Caco-2 (cell line): ENCODE measurements at regions not wholly inside any gene's neighbourhood (a gene's known extent, or its start where the extent isn't known, plus 50 kb on each side); places are given as distances from the start of the nearest gene placed in this dataset.

Source experiments
- BruUV-seq: library from RNA; stranded (reverse); fragments of 400-500 nt; replicated peaks from 2 replicates; lab custom pipeline; 2021; lab: Mats Ljungman, UMichigan
- CTCF ChIA-PET: fragments of 300-600 bp; sonication (Branson Sonifier 250); formaldehyde crosslinking; loops from one replicate; lab custom pipeline; 2022; ENCODE audit warnings: antibody characterized with exemption; lab: Charles Lee
- POLR2A ChIA-PET: fragments of 300-600 bp; sonication (Branson Sonifier 250); formaldehyde crosslinking; loops from one replicate; lab custom pipeline; 2022; ENCODE audit warnings: antibody characterized with exemption; lab: Charles Lee
- DNase-seq, 2 experiments: peaks; one replicate each; pipeline versions ENCODE4 v3.0.0 to v3.0.0-alpha.2; 2020 to 2022
- H3K27me3 ChIP-seq: replicated peaks from 2 replicates; pipeline ENCODE4 v1.6.0; 2011; ENCODE audit warnings: low read length; ENCODE audit not compliant: control insufficient read depth, insufficient read depth
- H3K36me3 ChIP-seq: 2 replicates; pipeline ENCODE4 v1.5.1; 2011; ENCODE audit warnings: low read length; ENCODE audit not compliant: control insufficient read depth, insufficient read depth
- H3K4me1 ChIP-seq: fragments of 250-450 bp; sonication (Bioruptor Pico); 2 replicates; pipeline ENCODE4 v1.5.1; 2020; ENCODE audit warnings: mild to moderate bottlenecking
- H3K4me3 ChIP-seq: 2 replicates; pipeline ENCODE4 v1.5.1; 2011; ENCODE audit warnings: low read depth, mild to moderate bottlenecking, control low read depth, low read length
- H3K9me3 ChIP-seq: fragments of 250-450 bp; sonication (Bioruptor Pico); 2 replicates; pipeline ENCODE4 v1.5.1; 2020; ENCODE audit warnings: mild to moderate bottlenecking, moderate library complexity
- H3K27ac Mint-ChIP-seq: one replicate; pipeline ENCODE4 v1.8.0; 2022; ENCODE audit warnings: mixed read lengths; ENCODE audit not compliant: unreplicated experiment
- H3K27me3 Mint-ChIP-seq: one replicate; pipeline ENCODE4 v1.8.0; 2022; ENCODE audit warnings: mixed read lengths; ENCODE audit not compliant: insufficient read depth, unreplicated experiment
- H3K36me3 Mint-ChIP-seq: one replicate; pipeline ENCODE4 v1.8.0; 2022; ENCODE audit warnings: mild to moderate bottlenecking, mixed read lengths; ENCODE audit not compliant: insufficient read depth, unreplicated experiment
- H3K4me1 Mint-ChIP-seq: one replicate; pipeline ENCODE4 v1.8.0; 2022; ENCODE audit warnings: low read depth, mixed read lengths; ENCODE audit not compliant: unreplicated experiment
- H3K4me3 Mint-ChIP-seq: one replicate; pipeline ENCODE4 v1.8.0; 2022; ENCODE audit warnings: mild to moderate bottlenecking, moderate library complexity, mixed read lengths; ENCODE audit not compliant: unreplicated experiment
- H3K9me3 Mint-ChIP-seq: one replicate; pipeline ENCODE4 v1.8.0; 2022; ENCODE audit warnings: mixed read lengths; ENCODE audit not compliant: unreplicated experiment
- CTCF ChIP-seq, 2 experiments: fragments of 200-600 bp in 1 of 2; IDR thresholded peaks; 1 replicate in 1 of 2; 2 replicates in 1 of 2; pipeline versions ENCODE4 v1.5.1 to v1.8.0; 2011 to 2022; ENCODE audit warnings: antibody characterized with exemption in 1 of 2, control low read depth in 1 of 2, inconsistent platforms in 1 of 2, low read depth in 1 of 2, low read length in 1 of 2, mild to moderate bottlenecking in 1 of 2, moderate library complexity in 1 of 2; ENCODE audit not compliant: insufficient read depth in 1 of 2, severe bottlenecking in 1 of 2, unreplicated experiment in 1 of 2
- intact Hi-C: fragments of 100-400 bp; cut with micrococcal nuclease; formaldehyde crosslinking; loops from one replicate; pipeline ENCODE4 v1.10.0; 2022; ENCODE audit not compliant: unreplicated experiment

GRCh38 chr20:60316476-60317158 lies 358.4 kb downstream of the CDH26 start:
- Mint-ChIP-seq H3K9me3 (peaks cover 25% of the 10 kb centered on the region), H3K4me1 (no peaks in the 10 kb centered on the region), H3K4me3 (no peak overlapping the region), H3K36me3 (no peaks in the 10 kb centered on the region), H3K27me3 (peaks cover 8% of the 10 kb centered on the region), H3K27ac (no peak overlapping the region)
- POLR2A ChIA-PET = no interaction called here
- Histone ChIP-seq H3K4me1 (no peaks in the 10 kb centered on the region), H3K27me3 (no peaks in the 10 kb centered on the region), H3K36me3 (no peaks in the 10 kb centered on the region), H3K9me3 (no peaks in the 10 kb centered on the region), H3K4me3 (no peak overlapping the region)
- intact Hi-C loops = no loop called here
- TF ChIP-seq CTCF (IDR thresholded peaks at IDR 0.05; ENCODE audit: insufficient read depth in 1 of 2, low read depth in 1 of 2, low read length in 1 of 2, severe bottlenecking in 1 of 2, unreplicated experiment in 1 of 2) = no peak
- CTCF ChIA-PET = no interaction called here
- no peak for DNase-seq
- BruUV-seq = no TSS peak

GRCh38 chr20:60317401-60317800 lies 359.2 kb downstream of the CDH26 start:
- no peak for DNase-seq
- Mint-ChIP-seq H3K4me3 (no peak overlapping the region), H3K27me3 (peaks cover 8% of the 10 kb centered on the region), H3K4me1 (no peaks in the 10 kb centered on the region), H3K9me3 (peaks cover 25% of the 10 kb centered on the region), H3K36me3 (no peaks in the 10 kb centered on the region), H3K27ac (no peak overlapping the region)
- Histone ChIP-seq H3K36me3 (no peaks in the 10 kb centered on the region), H3K27me3 (no peaks in the 10 kb centered on the region), H3K4me3 (no peak overlapping the region), H3K4me1 (no peaks in the 10 kb centered on the region), H3K9me3 (no peaks in the 10 kb centered on the region)
- POLR2A ChIA-PET = no interaction called here
- CTCF ChIA-PET = no interaction called here
- intact Hi-C loops = no loop called here
- BruUV-seq = no TSS peak
- no peak for TF ChIP-seq CTCF (IDR thresholded peaks at IDR 0.05; ENCODE audit: insufficient read depth in 1 of 2, low read depth in 1 of 2, low read length in 1 of 2, severe bottlenecking in 1 of 2, unreplicated experiment in 1 of 2)

- Mint-ChIP-seq H3K27me3 (peaks cover 22% of the 10 kb centered on the region), H3K36me3 (no peaks in the 10 kb centered on the region), H3K4me3 (no peak overlapping the region), H3K9me3 (no peaks in the 10 kb centered on the region), H3K4me1 (no peaks in the 10 kb centered on the region), H3K27ac (no peak overlapping the region)
- no TSS peak for BruUV-seq
- no peak overlapping the region for H3K4me3 ChIP-seq
- intact Hi-C loops = no loop called here
- H3K36me3 ChIP-seq = no peaks in the 10 kb centered on the region
- no peaks in the 10 kb centered on the region for H3K27me3 ChIP-seq
- ChIA-PET POLR2A (no interaction called here), CTCF (no interaction called here)
- no peak for DNase-seq
- no peak for TF ChIP-seq CTCF (IDR thresholded peaks at IDR 0.05; ENCODE audit: insufficient read depth in 1 of 2, low read depth in 1 of 2, low read length in 1 of 2, severe bottlenecking in 1 of 2, unreplicated experiment in 1 of 2)
- no peaks in the 10 kb centered on the region for H3K4me1 ChIP-seq
- no peaks in the 10 kb centered on the region; the same call in 1 of the 2 replicates for H3K9me3 ChIP-seq
Observed at GRCh38 chr20:60321601-60322000, 363.4 kb downstream of the CDH26 start.
